CD4-positive, alpha-beta T cell treated with Interleukin-21 for 1 hour (primary cell): ENCODE measurements at regions not wholly inside any gene's neighbourhood (a gene's known extent, or its start where the extent isn't known, plus 50 kb on each side); places are given as distances from the start of the nearest gene placed in this dataset.

ENCODE experiments used
- DNase-seq: peaks from one replicate; pipeline ENCODE4 v3.0.0-alpha.2; 2020

- DNase-seq: no peak
These were observed 89.5 kb downstream of the RPL22L1 start for GRCh38 chr3:170780471-170780870.

DNA sequence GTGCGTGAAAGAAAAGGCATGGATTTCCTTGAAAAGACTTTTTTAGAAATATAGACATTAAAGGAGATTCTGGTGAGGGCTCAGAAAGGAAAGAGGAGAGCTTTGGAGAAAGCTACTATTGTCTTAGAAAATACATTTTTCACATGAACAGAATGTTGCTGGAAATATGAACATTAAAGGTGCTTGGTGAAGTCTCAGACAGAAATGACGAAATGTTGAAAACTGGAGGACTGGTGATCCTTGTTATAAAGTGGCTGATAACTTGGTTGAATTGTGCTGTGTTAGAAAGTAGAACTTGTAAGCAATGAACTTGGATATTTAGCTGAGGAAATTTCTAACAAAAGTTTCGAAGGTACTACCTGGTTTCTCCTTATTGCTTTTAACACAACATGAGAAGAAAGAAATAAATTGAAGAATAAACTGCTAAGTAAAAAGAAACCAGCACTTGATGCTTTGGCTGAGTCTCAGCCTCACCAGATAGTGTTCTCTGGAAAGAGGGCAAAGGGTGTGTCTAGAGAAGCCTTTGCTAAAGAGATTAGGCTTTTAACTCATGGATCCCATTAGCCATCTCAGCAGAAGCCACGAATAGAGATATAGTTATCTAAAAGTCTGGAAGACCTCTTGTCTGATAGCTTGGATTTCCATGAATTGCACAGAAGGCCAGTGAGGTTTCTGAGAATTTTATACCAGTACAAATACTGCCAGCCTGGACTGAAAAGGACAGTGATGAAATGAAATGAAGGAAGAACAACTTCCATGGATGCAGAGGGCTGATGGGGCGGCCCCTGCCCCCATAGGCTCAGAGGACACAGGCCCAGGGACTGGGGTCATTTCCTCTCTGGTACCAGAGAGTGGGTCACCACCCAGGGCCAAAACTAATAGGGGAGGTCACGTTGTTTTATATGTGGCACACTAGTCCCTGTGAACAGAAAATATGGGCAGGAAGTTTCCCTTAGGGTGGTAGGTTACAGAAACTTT is 91.5 kb downstream of the RPL22L1 start:
- no peak for DNase-seq

DNA sequence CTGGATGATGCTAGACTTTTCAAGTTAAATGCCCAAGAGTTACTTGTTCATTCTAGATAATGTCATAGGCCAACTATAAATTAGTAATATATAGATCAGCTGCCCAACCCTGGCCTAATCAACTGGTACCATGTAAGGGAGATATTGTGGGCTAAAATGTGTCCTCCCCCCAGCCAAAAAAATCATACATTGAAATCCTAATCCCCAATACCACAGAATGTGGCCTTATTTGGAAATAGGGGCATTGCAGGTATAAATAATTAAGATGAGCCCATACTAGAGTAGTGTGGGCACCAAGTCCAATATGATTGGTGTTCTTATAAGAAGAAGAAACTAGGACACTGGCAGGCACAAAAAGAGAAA is 92.5 kb downstream of the RPL22L1 start:
- no peak for DNase-seq

- DNase-seq: no peak
These were observed 93.0 kb downstream of the RPL22L1 start for GRCh38 chr3:170776887-170777563.

DNA sequence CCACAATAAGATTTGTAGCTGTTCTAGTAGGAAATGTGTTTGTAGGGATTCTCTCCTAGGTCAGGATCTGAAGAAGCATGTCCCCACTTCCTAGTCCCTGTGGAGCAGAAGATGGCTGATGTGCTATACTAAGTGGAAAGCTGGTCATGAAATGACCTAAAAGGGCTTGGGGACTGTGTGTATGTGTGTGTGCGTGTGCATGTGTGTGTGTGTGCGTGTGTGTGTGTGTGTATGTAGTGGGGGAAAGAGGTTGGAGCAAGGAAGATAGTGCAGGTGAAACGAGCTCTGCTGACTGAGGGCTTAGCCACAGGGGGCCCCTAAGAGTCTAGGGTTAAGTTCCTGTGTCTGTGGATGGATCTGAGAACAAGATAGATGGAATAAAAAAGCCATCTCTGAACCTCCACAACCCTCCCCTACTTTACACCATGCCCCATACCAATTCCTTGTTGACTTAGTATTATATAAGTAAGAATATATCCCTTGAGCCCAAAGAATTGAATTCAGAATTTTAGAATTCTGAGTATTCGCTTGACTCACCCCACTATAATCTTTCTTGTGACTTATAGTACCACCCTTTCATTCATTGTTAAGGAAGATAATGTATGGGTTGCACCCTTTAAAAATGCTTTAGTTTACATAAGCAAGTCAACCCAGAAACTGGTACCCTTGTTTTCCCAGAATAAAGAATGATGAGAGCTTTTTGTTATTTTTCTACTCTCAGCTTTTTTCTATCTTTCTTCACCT is 96.1 kb downstream of the RPL22L1 start:
- DNase-seq: no peak

DNA sequence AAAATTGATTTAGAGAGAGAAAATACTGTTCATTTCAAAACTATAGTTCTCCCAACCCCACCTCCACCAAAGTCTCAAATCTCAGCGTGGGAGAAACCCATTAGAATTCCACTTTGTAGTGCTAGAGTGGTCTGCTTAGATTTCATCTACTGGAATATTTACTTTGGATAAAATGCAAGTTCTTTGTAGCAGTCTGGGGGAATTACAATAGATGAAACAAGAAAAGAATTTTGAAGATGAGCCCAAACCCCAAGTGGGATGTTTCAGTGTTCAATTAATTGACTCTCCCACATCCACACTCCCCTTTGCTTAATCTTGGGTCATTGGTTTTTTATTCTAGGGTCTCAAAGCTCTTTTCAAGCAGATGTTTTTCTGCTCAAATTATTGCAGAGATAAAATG is 97.8 kb downstream of the RPL22L1 start:
- no peak for DNase-seq

DNA sequence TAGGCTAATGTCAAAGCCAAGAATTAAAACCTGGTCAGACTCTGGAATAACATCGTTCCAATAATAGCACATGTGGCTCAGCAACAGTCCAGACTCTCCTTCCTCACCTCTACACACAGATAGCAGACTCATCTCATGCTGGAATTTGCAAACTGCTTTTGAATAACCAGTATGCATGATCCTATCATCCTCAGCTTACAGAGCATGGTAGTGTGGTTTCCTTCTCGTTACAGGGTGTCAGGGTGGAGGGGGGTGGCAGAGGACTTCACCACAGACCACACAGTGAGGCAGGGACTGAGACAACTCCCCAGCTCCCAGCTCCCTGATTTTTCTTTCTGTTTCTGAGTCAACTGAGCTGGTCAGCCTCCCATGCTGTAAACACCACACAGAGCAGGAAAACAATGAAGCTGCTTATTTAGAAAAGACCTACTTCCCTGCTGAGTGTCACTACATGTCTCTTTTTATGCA is 101.6 kb downstream of the RPL22L1 start:
- peak; percentile 1 for DNase-seq

DNA sequence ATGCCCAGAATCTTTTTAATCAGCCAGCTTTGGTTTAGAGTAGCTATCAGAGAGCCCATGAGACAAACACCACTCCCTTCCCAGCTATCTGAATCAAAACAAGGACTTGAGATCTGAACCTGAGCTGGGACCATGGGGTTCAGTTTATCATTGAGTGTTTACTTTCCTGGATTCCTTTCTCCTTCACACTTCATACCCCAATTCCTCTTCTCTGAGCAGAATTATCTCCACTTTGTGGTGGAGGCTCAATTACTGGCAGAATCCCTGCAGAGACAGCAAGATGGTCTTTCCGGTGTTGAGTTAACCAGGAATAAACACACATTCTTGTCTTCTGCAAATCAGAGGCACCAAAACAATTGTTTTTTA is 102.4 kb downstream of the RPL22L1 start:
- DNase-seq: no peak

- no peak for DNase-seq
These were observed 103.0 kb downstream of the RPL22L1 start for GRCh38 chr3:170766823-170767575.

- no peak for DNase-seq
These were observed 103.7 kb downstream of the RPL22L1 start for GRCh38 chr3:170766253-170766652.

DNA sequence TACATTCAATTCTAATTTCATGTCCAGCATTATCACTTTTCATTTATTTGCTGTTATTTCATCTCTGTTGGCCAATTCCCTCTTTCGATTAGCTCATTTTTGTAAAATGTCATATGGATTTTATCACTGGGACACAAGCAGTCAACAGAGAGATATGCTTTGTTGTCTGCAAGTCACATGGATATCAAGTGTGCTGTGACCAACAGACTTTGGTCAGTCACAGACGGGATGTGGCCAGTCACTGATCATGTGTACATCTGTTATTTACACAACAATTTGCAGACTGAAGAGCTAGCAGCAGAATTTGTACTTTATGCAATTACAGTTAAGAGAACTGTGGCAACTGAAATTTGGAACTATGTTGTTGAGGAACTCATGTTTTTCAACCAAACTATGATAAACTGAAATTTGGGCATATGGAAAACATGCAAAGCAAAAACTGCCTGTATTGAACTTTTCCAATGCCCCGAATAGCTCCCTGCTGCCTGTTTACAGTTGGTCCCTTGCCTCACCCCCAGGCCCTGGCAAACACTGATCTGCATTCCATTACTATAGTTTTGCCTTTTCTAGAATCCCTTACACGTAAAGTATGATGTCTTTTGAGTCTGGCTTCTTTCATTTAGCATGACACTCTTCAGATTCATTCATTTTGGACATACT is 104.4 kb downstream of the RPL22L1 start:
- no peak for DNase-seq

DNA sequence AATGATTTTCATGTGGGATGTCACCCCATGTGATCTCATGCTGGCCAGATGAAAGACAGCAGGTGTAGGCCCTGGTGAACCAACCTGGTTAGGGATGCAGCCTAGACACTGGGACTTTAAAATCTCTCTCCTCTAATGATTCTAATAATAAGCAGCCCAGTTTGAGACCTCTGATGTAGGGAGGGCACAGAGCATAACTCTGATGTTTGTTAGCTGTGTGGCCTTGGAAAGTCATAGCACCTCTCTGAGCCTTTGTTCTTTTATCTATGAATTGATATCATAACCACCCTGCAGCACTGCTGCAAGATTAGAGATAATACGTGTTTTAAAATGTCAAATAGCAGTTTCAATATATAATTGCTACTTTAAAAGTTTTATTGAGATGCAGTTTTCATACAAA is 106.0 kb downstream of the RPL22L1 start:
- DNase-seq: no peak

- no peak for DNase-seq
These were observed 107.9 kb downstream of the RPL22L1 start for GRCh38 chr3:170762064-170762463.

DNA sequence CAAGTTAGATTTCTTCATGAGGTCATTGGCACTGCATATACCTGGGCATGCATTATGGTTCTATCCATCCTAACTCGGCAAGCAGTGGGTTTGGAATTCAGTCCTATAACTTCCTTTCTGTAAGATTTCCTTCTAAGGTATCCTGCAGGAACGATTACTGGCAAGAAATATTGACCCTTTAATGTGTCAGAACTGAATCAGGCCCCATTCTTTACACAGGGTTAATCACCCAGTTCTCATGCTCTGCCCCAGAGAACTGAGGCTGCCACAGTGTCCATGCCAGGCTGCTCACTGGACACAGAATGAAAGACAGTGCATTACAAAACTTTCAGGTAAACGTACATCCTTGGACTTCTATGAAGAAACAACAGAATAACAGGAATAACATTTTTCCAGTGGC is 108.9 kb downstream of the RPL22L1 start:
- no peak for DNase-seq

DNA sequence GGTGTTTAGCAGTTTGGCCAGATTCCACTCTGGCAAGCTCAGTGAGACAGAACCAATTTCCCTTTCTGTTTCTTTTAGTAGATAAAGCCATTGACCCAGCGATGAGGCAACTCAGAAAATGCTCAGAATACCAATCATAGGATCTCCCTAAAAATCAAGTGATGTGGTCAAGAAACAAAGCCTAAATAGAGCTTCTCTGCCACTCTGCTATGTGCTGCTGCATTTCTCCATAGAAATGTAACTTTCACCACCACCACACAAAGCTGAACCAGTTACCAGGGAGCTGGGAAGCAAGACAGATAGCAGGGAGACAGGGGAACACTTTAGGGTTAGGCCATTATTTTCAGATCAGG is 109.8 kb downstream of the RPL22L1 start:
- DNase-seq: no peak

- no peak for DNase-seq
These were observed 110.4 kb downstream of the RPL22L1 start for GRCh38 chr3:170759511-170760173.

DNA sequence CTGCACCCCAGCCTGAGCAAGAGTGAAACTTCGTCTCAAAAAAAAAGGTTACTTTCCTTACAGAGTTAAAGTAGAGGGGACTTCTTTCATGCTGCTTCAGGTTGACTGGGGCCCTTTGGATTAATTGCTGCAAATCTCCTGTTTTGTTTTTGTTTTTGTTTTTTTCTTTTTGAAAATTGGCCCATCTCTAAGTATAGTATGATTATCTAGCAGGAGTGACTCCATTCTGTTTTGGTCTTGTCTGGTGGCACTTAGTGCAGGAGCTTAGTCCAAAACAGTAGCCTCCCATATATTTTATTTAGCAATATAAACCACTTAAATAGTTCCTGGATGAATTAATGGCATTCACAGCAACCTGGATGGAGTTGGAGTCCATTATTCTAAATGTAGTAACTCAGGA is 113.0 kb downstream of the RPL22L1 start:
- no peak for DNase-seq

DNA sequence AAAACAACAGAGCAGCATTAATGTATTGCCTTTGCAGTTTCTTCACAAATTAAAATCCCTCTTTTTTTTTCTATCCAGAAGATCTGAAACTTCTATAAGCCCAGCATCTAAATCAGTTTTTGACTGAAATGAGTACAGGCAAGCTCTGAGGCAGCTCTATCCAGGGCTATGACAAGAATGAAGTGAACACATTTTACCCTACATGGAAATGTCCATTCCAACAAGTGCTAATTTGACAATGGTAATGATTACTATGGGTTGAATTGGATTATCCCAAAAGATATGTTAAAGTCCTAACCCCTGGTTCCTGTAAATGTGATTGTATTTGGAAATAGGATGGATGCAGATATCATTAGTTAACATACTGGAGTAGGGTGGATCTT is 115.7 kb downstream of the RPL22L1 start:
- no peak for DNase-seq

DNA sequence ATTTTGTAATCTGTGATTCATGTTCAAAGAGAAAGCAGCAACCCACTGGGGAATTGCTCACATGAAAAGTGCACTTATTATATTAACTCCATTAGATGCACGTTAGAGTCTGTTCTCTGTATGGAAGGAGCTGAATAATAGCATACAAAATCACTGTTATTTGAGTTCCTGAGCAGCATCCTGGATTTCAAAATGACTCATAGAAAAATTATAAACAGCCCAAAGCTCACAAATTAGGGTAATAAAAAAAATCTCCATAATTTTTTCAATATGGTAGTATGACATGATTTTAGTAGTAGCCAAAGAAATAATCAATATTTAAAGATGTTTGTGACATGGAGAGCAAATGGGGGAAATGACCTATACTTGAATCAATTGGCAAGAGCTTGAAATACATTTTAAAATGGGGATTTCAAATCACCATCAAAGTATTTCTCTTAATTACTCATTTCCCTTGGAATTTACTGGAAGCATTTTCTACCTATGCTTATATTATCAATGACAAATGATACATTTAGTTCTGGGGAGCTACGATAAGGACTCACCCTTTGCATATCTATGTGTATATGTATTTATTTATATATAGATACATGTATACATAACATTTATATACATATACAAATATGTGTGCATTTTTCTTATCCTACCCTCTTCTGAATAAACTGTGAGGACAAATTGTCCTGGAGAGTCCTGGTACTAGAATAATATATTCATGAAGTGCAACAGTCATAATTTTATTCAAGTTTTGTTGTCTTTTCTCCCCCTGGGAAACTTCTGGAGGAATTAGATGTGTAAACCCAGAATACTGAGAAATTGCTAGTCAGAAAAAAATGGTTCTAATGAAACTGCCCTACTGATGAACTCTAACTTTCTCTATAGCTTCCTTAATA is 116.3 kb downstream of the RPL22L1 start:
- DNase-seq: no peak

GRCh38 chr3:170752571-170753155 is 117.3 kb downstream of the RPL22L1 start:
- no peak for DNase-seq
